ENCODE measurements at regions not wholly inside any gene's neighbourhood (a gene's known extent, or its start where the extent isn't known, plus 50 kb on each side); places are given as distances from the start of the nearest gene placed in this dataset.

DNA sequence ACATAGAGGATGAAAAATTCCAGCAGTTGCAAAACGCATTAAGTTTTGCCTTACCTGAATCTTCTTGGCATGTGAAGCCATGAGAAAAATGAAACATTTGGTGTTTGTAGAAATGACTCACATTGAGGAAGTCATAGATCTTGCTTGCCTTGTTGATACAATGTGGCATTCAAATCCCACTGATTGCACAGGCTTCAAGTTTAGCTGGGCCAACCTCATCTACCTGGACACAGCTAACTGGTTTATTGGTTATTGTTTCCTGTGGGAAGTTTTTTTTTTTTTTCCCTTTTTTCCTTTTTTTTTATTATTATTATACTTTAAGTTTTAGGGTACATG is 168.9 kb upstream of the C21orf91 start:
- ChIA-PET POLR2A (no interaction called here), CTCF (no interaction called here)

DNA sequence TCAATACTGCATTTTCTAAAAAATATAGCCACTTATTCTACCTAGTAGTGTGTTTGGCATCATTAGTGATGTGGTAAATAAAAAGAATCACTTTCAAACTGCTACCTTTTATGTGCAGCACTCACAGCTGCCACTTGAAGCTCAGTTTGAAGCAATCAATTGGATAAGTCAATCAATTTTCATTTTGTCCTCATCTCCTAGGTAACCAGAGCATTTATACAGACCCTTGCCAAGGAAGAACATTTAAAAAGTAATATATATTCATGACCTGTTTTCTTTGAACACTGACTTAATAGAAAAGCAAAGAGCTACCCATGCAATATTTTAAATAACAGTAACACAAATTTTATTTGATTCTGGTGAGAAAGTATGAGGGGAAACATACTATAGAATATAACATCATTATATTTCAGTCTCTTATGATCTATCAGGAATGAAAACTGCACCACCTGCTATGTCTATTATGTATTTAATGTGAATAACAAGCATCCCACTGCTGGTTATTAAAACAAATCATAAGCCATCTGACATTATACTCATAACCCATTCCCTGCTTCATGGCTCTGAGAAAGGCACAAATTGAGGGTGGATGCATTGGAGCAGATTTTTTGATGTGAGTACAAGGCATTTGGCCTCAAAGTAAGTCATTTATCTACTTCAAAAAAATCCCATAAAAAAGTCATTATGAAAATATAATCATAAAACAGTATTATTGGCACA is 168.4 kb upstream of the C21orf91 start:
- ChIA-PET CTCF (no interaction called here), POLR2A (no interaction called here)

GRCh38 chr21:17981060-17981740 is 162.0 kb upstream of the C21orf91 start:
- ChIA-PET CTCF (no interaction called here), POLR2A (no interaction called here)

- CTCF ChIA-PET = no interaction called here
- POLR2A ChIA-PET = no interaction called here
Measured at GRCh38 chr21:17979763-17980162, 160.6 kb upstream of the C21orf91 start.

- ChIA-PET POLR2A (no interaction called here), CTCF (no interaction called here)
Measured at GRCh38 chr21:17978895-17979294, 159.7 kb upstream of the C21orf91 start.

GRCh38 chr21:17976691-17977090 is 157.5 kb upstream of the C21orf91 start:
- ChIA-PET CTCF (no interaction called here), POLR2A (no interaction called here)

GRCh38 chr21:17976139-17976538 is 157.0 kb upstream of the C21orf91 start:
- ChIA-PET POLR2A (no interaction called here), CTCF (no interaction called here)

DNA sequence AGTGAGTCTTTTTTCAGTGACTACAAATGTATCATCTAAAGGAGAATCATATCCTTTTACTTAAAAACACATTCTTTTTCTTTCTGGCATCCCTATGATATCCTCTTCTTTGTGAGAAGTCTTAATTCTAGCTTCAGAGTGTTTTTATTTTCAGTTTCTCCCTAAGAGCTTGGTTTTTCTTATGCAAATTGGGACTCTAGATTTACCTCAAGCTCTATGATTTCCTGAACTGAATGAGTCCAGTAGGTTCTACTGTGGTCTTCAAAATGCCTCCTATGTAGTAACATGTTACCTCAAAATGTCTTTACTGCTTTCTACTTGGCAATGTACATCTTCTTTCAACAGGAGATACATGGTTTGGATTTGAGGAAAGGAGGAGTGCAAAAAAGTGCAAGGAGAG is 148.2 kb upstream of the C21orf91 start:
- POLR2A ChIA-PET = no interaction called here
- CTCF ChIA-PET = no interaction called here

GRCh38 chr21:17964716-17965115 is 145.6 kb upstream of the C21orf91 start:
- CTCF ChIA-PET = no interaction called here
- POLR2A ChIA-PET = no interaction called here

DNA sequence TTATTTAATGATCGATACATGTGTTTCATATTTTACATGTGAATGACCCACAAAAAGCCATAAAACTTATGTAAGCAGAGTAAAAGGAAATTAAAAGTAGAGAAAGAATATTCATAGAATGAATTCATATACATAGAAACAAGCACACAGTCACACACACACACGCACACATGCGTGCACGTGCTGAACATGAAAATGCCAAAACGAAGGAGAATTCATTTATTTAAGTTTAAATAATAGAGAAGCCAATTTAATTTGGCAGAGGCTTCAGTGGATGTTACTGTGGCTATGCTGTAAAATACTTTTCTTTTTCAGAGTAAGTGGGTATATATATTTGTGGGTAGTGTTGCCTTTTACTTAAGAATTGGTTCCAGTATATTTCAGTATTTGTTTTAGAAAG is 145.0 kb upstream of the C21orf91 start:
- ChIA-PET POLR2A (no interaction called here), CTCF (no interaction called here)

DNA sequence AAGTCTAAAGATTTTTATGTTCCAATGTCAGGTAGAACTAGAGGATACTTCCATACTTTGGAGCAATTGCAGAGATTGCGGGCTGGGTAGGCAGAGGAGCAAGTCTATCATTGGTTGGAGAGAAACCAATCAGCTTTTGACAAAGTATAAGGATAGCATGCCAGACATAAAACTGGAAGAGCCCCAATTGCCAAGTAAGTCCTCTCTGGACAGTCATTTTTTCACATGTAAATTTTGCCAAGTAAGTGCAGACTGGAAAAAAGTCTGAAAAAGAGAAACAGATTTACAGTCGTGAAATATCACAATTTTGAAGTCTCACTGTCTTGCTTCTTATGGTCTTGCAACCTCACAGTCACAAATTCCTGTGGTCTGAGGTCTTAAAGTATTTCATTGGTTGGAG is 131.4 kb upstream of the C21orf91 start:
- ChIA-PET POLR2A (no interaction called here), CTCF (no interaction called here)

- ChIA-PET POLR2A (no interaction called here), CTCF (no interaction called here)
Measured at GRCh38 chr21:17949421-17949820, 130.3 kb upstream of the C21orf91 start.

DNA sequence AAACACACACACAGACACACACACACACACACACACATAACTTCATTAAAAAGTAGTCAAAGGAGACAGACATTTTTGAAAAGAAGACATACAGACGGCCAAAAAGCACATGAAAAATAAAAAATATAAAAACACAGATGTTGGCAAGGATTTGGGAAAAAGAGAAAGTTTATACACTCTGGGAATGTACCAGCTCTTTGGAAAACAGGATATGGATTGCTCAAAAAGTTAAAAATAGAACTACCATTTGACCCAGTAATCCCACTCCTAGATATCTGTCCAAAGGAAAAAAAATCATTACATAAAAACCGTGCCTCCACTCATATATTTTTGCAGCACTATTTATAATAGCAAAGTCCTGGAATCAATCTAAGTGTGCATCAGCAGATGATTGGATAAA is 128.4 kb upstream of the C21orf91 start:
- ChIA-PET POLR2A (no interaction called here), CTCF (no interaction called here)

GRCh38 chr21:17931080-17931479 is 111.9 kb upstream of the C21orf91 start:
- CTCF ChIA-PET = interaction anchor here (1.0 to 1.3 kb wide), 2 partner anchors 8 to 252 kb away, joined by 4 to 5 read pairs; no protein-coding TSS in a partner anchor
- POLR2A ChIA-PET = no interaction called here

DNA sequence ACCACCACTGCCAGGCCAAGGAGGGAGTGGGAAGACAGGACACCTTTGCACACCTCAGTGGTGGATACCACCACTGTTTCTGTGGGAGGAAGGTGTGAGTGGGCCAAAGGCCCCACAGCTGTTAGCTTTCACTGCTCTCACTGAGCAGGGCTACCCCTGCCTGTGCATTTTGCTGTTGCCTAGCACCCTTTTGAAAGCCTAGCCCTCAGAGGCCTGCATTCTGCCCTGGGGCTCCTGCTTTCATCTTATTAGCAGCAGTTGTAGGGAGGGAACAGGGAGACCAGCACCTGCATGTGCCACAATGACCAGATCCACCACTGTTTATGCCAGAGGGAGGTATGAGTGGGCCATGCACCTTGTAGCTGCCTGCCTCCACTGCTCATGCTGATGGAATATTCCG is 110.9 kb upstream of the C21orf91 start:
- POLR2A ChIA-PET = no interaction called here

GRCh38 chr21:17929510-17929909 is 110.4 kb upstream of the C21orf91 start:
- CTCF ChIA-PET = no interaction called here
- POLR2A ChIA-PET = no interaction called here

More for the DNA sequence above, 110.9 kb upstream of the C21orf91 start:
- CTCF ChIA-PET = no interaction called here

DNA sequence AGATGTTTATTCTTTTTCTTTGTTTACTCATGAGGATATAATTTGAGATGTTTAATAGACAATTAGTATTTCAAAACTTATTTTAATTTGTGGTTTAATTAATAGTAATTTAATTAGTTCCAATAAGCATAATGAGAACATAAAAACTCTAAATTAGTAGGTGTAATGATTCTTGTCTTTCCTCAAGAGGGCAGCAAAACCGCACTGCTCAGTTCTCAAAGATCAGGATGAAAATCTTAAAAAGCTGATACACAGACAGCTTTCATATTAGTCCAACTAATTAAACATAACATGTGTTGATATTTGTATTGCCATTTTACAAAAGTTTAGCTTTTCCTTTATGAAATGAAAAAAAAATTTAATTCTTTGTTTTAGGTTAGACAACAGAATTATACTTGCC is 106.7 kb upstream of the C21orf91 start:
- CTCF ChIA-PET = interaction anchor here (0.8 to 2.1 kb wide), 7 partner anchors 22 to 248 kb away, joined by 3 to 16 read pairs (median 4); no protein-coding TSS in a partner anchor
- POLR2A ChIA-PET = no interaction called here

GRCh38 chr21:17925000-17925610 is 105.9 kb upstream of the C21orf91 start:
- ChIA-PET POLR2A (no interaction called here), CTCF (interaction anchor here (0.8 to 2.1 kb wide), 7 partner anchors 22 to 247 kb away, joined by 3 to 16 read pairs (median 4); no protein-coding TSS in a partner anchor)

DNA sequence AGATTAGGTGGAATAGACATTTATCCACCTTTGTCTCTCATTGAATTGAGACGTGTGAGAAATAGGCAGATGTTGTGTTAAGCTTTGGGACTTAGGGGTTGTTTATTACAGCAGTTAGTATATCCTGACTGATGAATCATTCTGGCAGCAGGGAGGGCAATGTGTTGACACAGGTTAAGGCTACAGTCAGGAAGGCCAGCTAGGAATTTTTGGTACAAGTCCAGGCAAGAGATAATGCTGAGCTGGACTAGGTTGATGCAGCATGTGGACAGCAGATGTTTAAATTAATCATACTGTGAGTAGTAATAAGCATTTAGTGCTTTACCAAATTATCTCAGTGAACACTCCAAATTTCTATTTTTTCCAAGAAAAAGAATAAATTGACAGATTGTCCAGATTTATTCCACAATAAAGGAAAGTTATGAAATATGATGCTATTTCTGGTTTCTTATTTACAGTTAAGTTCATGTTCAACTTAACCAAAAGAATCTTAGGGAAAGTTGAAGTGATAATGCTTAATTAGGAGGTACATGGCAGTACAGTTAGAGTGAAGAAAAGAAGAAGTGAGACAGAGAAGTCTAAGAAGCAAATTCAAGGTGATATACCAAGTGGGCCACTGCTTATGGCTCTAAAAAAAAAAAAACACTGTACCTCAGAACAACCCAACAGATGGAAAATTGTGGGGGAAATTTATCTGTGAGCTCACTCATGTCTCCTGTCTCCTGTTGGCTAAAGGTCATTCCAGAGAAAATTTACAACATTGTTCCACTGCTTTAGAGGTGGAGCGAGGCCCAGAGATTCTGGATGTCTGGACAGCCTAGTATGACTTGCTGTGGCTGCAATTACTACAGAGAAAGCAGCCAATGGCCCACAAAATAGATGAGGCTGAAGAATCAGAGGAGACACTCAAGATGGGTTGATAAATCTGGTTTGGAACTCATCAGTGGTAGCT is 102.7 kb upstream of the C21orf91 start:
- ChIA-PET CTCF (no interaction called here), POLR2A (no interaction called here)

GRCh38 chr21:17915976-17916375 is 96.8 kb upstream of the C21orf91 start:
- CTCF ChIA-PET = no interaction called here
- POLR2A ChIA-PET = no interaction called here
